AG04450 (cell line): ENCODE measurements at regions not wholly inside any gene's neighbourhood (a gene's known extent, or its start where the extent isn't known, plus 50 kb on each side); places are given as distances from the start of the nearest gene placed in this dataset.

Experiments
- CTCF ChIA-PET: fragments of 300-600, 350-600 bp; formaldehyde crosslinking; extraction: SDS; loops from one replicate; lab custom pipeline; 2022; ENCODE audit warnings: antibody characterized with exemption, inconsistent platforms; lab: Charles Lee
- POLR2A ChIA-PET: fragments of 350-600 bp; formaldehyde crosslinking; extraction: SDS; loops from one replicate; lab custom pipeline; 2021; ENCODE audit warnings: antibody characterized with exemption, inconsistent platforms; lab: Yijun Ruan, JAX
- DNase-seq: peaks from one replicate; pipeline ENCODE4 v3.0.0-alpha.2; 2011; ENCODE audit warnings: low read depth, low spot score
- H3K27ac ChIP-seq: one replicate; pipeline ENCODE4 v1.5.1; 2012; ENCODE audit warnings: low read depth, low read length, control low read depth
- H3K27me3 ChIP-seq: one replicate; pipeline ENCODE4 v1.6.0; 2012; ENCODE audit warnings: low read length; ENCODE audit not compliant: control insufficient read depth, insufficient read depth
- H3K4me3 ChIP-seq: 2 replicates; pipeline ENCODE4 v1.5.1; 2011; ENCODE audit warnings: mild to moderate bottlenecking, low read depth, low read length, control low read depth
- H3K9me3 ChIP-seq: 2 replicates; pipeline ENCODE4 v1.5.1; 2012; ENCODE audit warnings: low read length; ENCODE audit not compliant: control insufficient read depth, insufficient read depth
- TF ChIP-seq, protein P1 (sequence below): IDR thresholded peaks from 2 replicates; pipeline ENCODE4 v1.5.1; 2011; ENCODE audit warnings: low read depth, low read length, control low read depth, inconsistent platforms

DNA sequence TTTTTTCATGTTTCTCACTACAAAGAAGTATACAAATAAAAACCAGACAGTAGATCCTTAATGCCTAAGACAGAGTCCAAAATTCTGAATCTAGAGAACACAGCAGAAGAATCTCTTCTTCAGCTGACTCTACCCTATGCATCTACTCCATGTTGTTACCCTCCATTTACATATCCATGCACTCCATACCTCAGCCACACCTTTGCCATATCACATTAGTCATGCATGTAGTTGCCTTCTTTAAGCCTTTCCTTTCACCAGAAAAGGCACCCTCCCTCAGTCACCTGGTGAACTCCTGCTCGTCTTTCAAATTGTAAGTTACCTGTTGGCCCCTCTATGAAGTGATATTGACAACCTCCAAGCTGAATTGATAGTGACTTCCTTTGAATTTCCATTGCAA, 271.2 kb upstream of the FAR2 start:
- TF ChIP-seq, protein P1, sequence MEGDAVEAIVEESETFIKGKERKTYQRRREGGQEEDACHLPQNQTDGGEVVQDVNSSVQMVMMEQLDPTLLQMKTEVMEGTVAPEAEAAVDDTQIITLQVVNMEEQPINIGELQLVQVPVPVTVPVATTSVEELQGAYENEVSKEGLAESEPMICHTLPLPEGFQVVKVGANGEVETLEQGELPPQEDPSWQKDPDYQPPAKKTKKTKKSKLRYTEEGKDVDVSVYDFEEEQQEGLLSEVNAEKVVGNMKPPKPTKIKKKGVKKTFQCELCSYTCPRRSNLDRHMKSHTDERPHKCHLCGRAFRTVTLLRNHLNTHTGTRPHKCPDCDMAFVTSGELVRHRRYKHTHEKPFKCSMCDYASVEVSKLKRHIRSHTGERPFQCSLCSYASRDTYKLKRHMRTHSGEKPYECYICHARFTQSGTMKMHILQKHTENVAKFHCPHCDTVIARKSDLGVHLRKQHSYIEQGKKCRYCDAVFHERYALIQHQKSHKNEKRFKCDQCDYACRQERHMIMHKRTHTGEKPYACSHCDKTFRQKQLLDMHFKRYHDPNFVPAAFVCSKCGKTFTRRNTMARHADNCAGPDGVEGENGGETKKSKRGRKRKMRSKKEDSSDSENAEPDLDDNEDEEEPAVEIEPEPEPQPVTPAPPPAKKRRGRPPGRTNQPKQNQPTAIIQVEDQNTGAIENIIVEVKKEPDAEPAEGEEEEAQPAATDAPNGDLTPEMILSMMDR, result no peak
- Histone ChIP-seq H3K4me3 (no peak overlapping the region), H3K9me3 (no peaks in the 10 kb centered on the region), H3K27me3 (no peaks in the 10 kb centered on the region), H3K27ac (no peak overlapping the region)
- ChIA-PET POLR2A (no interaction called here), CTCF (no interaction called here)
- no peak for DNase-seq

DNA sequence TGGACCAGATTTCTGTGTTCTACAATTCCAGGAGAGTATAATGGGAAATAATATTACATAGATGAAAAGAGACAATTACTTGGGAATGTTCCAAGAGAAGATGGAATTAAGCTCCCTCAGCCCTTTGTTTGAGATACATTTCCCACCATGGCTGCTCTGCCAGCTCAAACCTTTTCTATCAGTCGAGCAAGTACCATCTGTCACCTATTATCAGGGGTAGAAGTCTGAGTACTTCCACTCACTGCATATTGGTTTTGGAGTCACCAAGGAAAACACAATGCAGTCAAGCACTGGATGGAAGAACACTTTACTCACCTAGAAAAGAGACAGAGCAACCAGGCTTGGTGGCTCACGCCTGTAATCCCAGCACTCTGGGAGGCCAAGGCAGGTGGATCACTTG, 270.4 kb upstream of the FAR2 start:
- CTCF ChIA-PET, result no interaction called here
- Histone ChIP-seq H3K4me3 (no peak overlapping the region), H3K27me3 (no peaks in the 10 kb centered on the region), H3K27ac (no peak overlapping the region), H3K9me3 (no peaks in the 10 kb centered on the region)
- DNase-seq, result no peak
- TF ChIP-seq, protein P1, result no peak
- POLR2A ChIA-PET, result no interaction called here

DNA sequence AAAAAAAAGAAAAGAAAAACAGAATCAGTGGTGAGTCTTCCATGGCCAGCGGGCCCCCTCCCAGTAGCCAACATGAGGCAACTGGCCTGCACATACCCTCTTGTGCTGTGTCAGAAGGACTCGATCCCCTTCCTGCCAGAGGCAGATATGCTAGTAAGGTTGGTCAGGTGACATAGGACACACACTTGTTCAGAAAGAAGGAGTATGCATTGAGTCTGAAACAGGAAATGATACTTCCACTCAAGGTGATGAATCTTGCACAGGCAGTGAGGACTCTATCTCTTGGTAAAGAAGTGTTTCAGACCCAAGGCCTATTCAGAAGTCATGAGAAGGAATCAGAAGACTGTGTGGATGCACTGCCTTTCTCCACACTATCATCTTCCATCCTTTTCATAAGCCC, 269.7 kb upstream of the FAR2 start:
- POLR2A ChIA-PET, result no interaction called here
- Histone ChIP-seq H3K9me3 (no peaks in the 10 kb centered on the region), H3K4me3 (no peak overlapping the region), H3K27me3 (no peaks in the 10 kb centered on the region), H3K27ac (no peak overlapping the region)
- CTCF ChIA-PET, result interaction anchor here (0.7 kb wide), 1 partner anchor 123 kb away, joined by 3 read pairs; no protein-coding TSS in a partner anchor
- no peak for DNase-seq
- TF ChIP-seq, protein P1, result no peak

DNA sequence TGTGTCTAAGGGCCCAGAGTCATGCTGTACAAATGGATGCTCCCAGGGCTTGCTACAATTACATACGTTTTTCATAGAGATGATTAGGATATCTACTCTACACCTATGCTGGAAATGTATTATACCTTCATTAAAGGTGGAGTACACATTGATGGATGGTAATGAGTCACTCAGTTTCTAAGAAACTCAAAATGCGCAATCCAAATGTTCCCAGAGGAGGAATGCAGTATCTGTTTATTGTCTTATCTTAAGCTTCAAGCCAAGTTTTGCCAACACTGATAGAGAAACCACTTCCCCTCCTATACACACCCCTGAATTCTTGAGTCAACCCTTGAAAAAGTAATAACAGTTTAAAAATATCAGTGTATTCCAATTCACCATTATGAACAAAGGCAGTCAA, 266.6 kb upstream of the FAR2 start:
- H3K27me3 ChIP-seq, result no peaks in the 10 kb centered on the region
- ChIA-PET CTCF (no interaction called here), POLR2A (no interaction called here)
- TF ChIP-seq, protein P1, result no peak
- H3K4me3 ChIP-seq, result no peak overlapping the region
- no peak for DNase-seq
- H3K9me3 ChIP-seq, result no peaks in the 10 kb centered on the region
- H3K27ac ChIP-seq, result no peak overlapping the region

DNA sequence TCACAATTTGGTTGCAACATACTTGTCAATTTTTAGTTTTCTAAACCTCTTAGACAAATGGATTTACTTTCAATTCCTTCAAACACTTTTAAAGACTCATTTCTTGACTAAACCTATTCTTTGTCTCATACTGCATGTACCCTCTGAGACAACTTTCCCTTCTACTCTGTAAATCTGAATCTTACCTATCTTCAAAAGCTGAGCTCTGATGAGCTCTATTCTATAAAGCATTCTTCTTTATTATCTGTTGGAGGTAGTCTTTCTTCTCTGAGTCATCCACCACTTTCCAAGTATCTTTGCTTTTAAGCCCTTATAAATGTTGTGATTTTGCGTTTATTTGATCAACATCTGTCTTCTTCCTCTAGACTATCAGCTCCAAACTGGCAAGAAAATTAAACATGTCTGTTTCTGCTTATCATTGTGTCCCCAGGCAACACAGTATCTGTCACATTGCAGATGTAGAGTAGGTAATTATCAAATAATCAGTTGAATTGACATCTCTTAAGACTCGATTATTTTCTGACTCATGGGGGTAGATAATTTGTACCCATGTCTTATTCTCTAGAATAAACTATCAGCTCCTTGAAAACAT, 265.6 kb upstream of the FAR2 start:
- ChIA-PET CTCF (interaction anchor here (3.3 kb wide), 1 partner anchor 10 kb away, joined by 17 read pairs; no protein-coding TSS in a partner anchor), POLR2A (no interaction called here)
- Histone ChIP-seq H3K9me3 (no peaks in the 10 kb centered on the region), H3K4me3 (no peak overlapping the region), H3K27ac (no peak overlapping the region), H3K27me3 (no peaks in the 10 kb centered on the region)
- TF ChIP-seq, protein P1, result no peak
- DNase-seq, result no peak
